OCI-LY1 (cell line): ENCODE measurements at regions not wholly inside any gene's neighbourhood (a gene's known extent, or its start where the extent isn't known, plus 50 kb on each side); places are given as distances from the start of the nearest gene placed in this dataset.
"Not testable (repeated sequence)": the region's sequence is repeated elsewhere in the genome, so short reads cannot be mapped to it uniquely, and the experiment has no call there.

Source experiments
- H2AFZ ChIP-seq: fragments of 200-600 bp; sonication (generic), shearing (Covaris generic); 2 replicates; pipeline ENCODE4 v1.6.0; 2014; ENCODE audit warnings: antibody characterized with exemption, mild to moderate bottlenecking, low read length
- H3F3A ChIP-seq: fragments of 200-600 bp; sonication (generic), shearing (Covaris generic); 2 replicates; pipeline ENCODE4 v1.6.0; 2014; ENCODE audit warnings: mild to moderate bottlenecking, antibody characterized with exemption, low read length, moderate library complexity; ENCODE audit not compliant: insufficient read depth
- H3K27ac ChIP-seq: fragments of 200-600 bp; sonication (generic); 2 replicates; pipeline ENCODE4 v1.5.1; 2014; ENCODE audit warnings: low read length, mixed run types, mild to moderate bottlenecking, low read depth; ENCODE audit not compliant: poor library complexity, severe bottlenecking
- H3K27me3 ChIP-seq: fragments of 200-600 bp; sonication (generic); 2 replicates; pipeline ENCODE4 v1.6.0; 2014; ENCODE audit warnings: antibody characterized with exemption, mild to moderate bottlenecking, low read length, moderate library complexity; ENCODE audit not compliant: insufficient read depth
- H3K36me3 ChIP-seq: fragments of 200-600 bp; sonication (generic); 2 replicates; pipeline ENCODE4 v1.6.1; 2014; ENCODE audit warnings: mild to moderate bottlenecking, antibody characterized with exemption, low read length, moderate library complexity, mixed read lengths; ENCODE audit not compliant: insufficient read depth
- H3K4me1 ChIP-seq: fragments of 200-600 bp; sonication (generic); 2 replicates; pipeline ENCODE4 v1.5.1; 2014; ENCODE audit warnings: mild to moderate bottlenecking, low read length, moderate library complexity; ENCODE audit not compliant: insufficient read depth, severe bottlenecking
- H3K4me2 ChIP-seq: fragments of 200-600 bp; sonication (generic), shearing (Covaris generic); 2 replicates; pipeline ENCODE4 v1.6.1; 2014; ENCODE audit warnings: low read length
- H3K4me3 ChIP-seq: fragments of 200-600 bp; sonication (generic); 2 replicates; pipeline ENCODE4 v1.5.1; 2014; ENCODE audit warnings: low read length, low read depth, mild to moderate bottlenecking, mixed read lengths; ENCODE audit not compliant: poor library complexity, severe bottlenecking
- H3K79me2 ChIP-seq: fragments of 200-600 bp; shearing (Covaris generic); 2 replicates; pipeline ENCODE4 v1.6.1; 2016; ENCODE audit warnings: mixed run types, low read length, mixed read lengths; ENCODE audit not compliant: insufficient read depth
- H3K9ac ChIP-seq: fragments of 200-600 bp; sonication (generic), shearing (Covaris generic); 2 replicates; pipeline ENCODE4 v1.6.1; 2014; ENCODE audit warnings: mild to moderate bottlenecking, low read length, mixed read lengths
- H3K9me2 ChIP-seq: fragments of 200-600 bp; sonication (generic), shearing (Covaris generic); 2 replicates; pipeline ENCODE4 v1.6.1; 2014; ENCODE audit warnings: low read depth, mild to moderate bottlenecking, low read length, mixed read lengths
- H3K9me3 ChIP-seq: fragments of 200-600 bp; shearing (Covaris generic); 2 replicates; pipeline ENCODE4 v1.6.1; 2014; ENCODE audit warnings: low read length, mixed read lengths
- H4K20me1 ChIP-seq: fragments of 200-600 bp; sonication (generic), shearing (Covaris generic); 2 replicates; pipeline ENCODE4 v1.6.0; 2016; ENCODE audit warnings: mild to moderate bottlenecking, low read length; ENCODE audit not compliant: insufficient read depth
- EZH2 ChIP-seq: fragments of 200-600 bp; sonication (generic), shearing (Covaris generic); IDR thresholded peaks from 2 replicates; pipeline ENCODE4 v1.8.0; 2017; ENCODE audit warnings: borderline replicate concordance, mixed run types, mild to moderate bottlenecking, antibody characterized with exemption, low read length, moderate library complexity, mixed read lengths
- TF ChIP-seq, protein P1 (sequence below): fragments of 200-600 bp; sonication (generic), shearing (Covaris generic); IDR thresholded peaks from 2 replicates; pipeline ENCODE4 v1.5.1; 2017; ENCODE audit warnings: mild to moderate bottlenecking, antibody characterized with exemption, low read length, moderate library complexity, mixed read lengths

DNA sequence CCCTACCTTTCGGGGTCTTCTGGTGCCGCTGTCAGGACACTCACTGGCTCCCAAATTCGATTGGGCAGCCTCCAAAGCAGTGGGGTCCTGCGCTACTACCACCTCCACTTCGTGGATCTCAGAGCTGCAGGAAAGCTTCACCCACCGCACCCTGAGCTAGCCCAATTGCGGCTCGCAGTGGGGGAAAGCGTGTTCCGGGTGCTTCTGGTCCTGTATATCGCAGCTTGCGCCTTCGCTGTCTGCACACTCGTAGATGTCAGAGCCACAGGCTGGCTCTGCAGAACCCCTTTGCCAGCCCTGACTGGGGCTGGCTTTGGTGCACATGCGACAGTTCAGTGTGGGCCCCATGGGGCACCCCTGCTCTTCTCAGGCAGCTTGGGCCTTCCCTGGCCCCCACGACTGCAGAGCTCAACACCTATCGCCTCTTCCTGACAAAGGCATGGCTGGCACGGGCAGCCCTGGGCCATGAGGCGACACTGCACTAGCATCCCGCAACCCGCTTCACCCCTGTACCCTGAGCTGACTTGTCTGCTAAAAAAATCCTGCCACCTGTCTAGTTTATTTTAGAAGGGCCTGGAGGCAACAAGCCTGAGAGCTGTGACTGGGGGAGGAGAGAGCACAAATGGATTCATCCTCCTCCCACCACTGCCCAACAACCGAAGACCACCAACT, 78.7 kb upstream of the ABI1 start:
- Histone ChIP-seq H3K4me1 (no peaks in the 10 kb centered on the region), H3K9ac (no peak overlapping the region), H3K27me3 (no peaks in the 10 kb centered on the region), H3K9me2 (no peaks in the 10 kb centered on the region), H3K4me3 (no peak overlapping the region), H3K79me2 (no peaks in the 10 kb centered on the region), H2AFZ (no peak overlapping the region), H3K27ac (no peak overlapping the region), H3K4me2 (no peak overlapping the region), H3K9me3 (no peaks in the 10 kb centered on the region), H3F3A (no peaks in the 10 kb centered on the region), H4K20me1 (no peaks in the 10 kb centered on the region), H3K36me3 (no peaks in the 10 kb centered on the region)
- TF ChIP-seq, protein P1, sequence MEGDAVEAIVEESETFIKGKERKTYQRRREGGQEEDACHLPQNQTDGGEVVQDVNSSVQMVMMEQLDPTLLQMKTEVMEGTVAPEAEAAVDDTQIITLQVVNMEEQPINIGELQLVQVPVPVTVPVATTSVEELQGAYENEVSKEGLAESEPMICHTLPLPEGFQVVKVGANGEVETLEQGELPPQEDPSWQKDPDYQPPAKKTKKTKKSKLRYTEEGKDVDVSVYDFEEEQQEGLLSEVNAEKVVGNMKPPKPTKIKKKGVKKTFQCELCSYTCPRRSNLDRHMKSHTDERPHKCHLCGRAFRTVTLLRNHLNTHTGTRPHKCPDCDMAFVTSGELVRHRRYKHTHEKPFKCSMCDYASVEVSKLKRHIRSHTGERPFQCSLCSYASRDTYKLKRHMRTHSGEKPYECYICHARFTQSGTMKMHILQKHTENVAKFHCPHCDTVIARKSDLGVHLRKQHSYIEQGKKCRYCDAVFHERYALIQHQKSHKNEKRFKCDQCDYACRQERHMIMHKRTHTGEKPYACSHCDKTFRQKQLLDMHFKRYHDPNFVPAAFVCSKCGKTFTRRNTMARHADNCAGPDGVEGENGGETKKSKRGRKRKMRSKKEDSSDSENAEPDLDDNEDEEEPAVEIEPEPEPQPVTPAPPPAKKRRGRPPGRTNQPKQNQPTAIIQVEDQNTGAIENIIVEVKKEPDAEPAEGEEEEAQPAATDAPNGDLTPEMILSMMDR, result no peak
- no peak for TF ChIP-seq EZH2

DNA sequence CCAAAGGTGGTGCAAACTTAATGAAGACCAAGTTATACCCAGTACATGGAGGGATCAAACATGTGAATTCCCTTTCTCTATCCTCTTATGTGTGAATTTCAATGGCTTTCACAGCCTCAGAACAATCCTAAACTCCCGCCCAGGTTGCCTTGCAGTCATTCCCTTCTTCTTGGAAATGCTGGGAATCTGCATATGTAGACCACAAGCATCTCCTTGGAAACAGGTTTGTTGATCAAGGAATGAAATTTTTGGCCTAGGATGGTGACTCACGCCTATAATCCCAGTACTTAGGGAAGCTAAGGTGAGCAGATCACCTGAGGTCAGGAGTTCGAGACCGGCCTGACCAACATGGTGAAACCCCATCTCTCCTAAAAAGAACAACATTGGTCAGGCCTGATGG, 77.8 kb upstream of the ABI1 start:
- H3F3A ChIP-seq, result no peaks in the 10 kb centered on the region
- H3K27me3 ChIP-seq, result no peaks in the 10 kb centered on the region
- H3K4me1 ChIP-seq, result no peaks in the 10 kb centered on the region
- no peak overlapping the region for H3K4me3 ChIP-seq
- H3K36me3 ChIP-seq, result no peaks in the 10 kb centered on the region
- H3K9ac ChIP-seq, result no peak overlapping the region
- no peak overlapping the region for H2AFZ ChIP-seq
- H3K9me3 ChIP-seq, result no peaks in the 10 kb centered on the region
- H3K4me2 ChIP-seq, result no peak overlapping the region
- TF ChIP-seq, protein P1, result no peak
- TF ChIP-seq EZH2, result no peak
- H4K20me1 ChIP-seq, result no peaks in the 10 kb centered on the region
- H3K9me2 ChIP-seq, result no peaks in the 10 kb centered on the region
- H3K79me2 ChIP-seq, result no peaks in the 10 kb centered on the region
- no peak overlapping the region for H3K27ac ChIP-seq

DNA sequence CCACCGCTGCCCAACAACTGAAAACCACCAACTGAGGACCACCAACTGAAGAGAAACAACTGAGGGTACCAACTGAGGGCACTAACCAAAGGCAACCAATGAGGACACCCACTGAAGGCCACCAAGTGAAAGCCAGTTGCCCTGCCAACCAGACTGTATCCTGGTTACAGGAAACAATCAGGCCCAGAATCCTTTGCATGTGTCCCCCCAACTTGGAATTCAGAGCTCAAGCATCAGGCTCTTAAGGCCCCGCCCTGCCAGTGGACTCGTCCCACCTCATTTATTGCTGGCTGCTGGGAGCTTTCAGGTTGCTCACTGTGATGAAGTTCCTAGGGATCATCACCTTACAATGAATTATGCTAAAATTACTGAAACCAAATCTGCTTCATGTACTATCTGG, 76.6 kb upstream of the ABI1 start:
- no peaks in the 10 kb centered on the region for H4K20me1 ChIP-seq

DNA sequence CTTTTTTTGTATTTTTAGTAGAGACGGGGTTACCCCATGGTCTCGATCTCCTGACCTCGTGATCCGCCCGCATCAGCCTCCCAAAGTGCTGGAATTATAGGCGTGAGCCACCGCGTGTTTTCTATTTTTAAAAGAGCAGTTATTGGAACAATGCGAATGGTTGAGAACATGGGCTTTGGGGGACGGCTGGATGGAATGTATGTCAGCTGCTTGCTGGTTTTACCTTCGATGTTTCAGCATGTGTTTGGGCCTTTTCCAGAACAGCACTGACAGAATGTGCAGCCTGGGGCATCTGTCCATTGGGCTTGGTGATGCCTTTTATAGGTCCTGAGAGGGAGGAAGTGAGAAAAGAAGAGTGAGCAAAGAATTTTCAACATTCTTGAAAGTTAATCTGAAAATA, 73.4 kb upstream of the ABI1 start:
- not testable (repeated sequence) for H2AFZ ChIP-seq, H3K4me3 ChIP-seq, H3K4me1 ChIP-seq, H3K27me3 ChIP-seq, H3K9me2 ChIP-seq, H3K79me2 ChIP-seq, H3K36me3 ChIP-seq, H3F3A ChIP-seq, H3K9ac ChIP-seq, H3K4me2 ChIP-seq, H4K20me1 ChIP-seq, H3K9me3 ChIP-seq, H3K27ac ChIP-seq

More for the DNA sequence above, 76.6 kb upstream of the ABI1 start:
- H3K9me3 ChIP-seq, result no peaks in the 10 kb centered on the region
- H3K27ac ChIP-seq, result no peak overlapping the region
- no peaks in the 10 kb centered on the region for H3K36me3 ChIP-seq
- H3F3A ChIP-seq, result no peaks in the 10 kb centered on the region
- no peaks in the 10 kb centered on the region for H3K9me2 ChIP-seq
- H3K9ac ChIP-seq, result no peak overlapping the region
- no peaks in the 10 kb centered on the region for H3K4me1 ChIP-seq
- no peak overlapping the region for H2AFZ ChIP-seq
- H3K4me2 ChIP-seq, result no peak overlapping the region
- H3K79me2 ChIP-seq, result no peaks in the 10 kb centered on the region
- no peak overlapping the region for H3K4me3 ChIP-seq
- no peaks in the 10 kb centered on the region for H3K27me3 ChIP-seq
- TF ChIP-seq, protein P1, result no peak
- TF ChIP-seq EZH2, result no peak
